Neural progenitor cell (in vitro differentiated cells): ENCODE measurements at regions not wholly inside any gene's neighbourhood (a gene's known extent, or its start where the extent isn't known, plus 50 kb on each side); places are given as distances from the start of the nearest gene placed in this dataset.

ENCODE experiments used
- DNase-seq: peaks from one replicate; pipeline ENCODE4 v3.0.0-alpha.2; 2016; ENCODE audit warnings: low spot score
- H2AFZ ChIP-seq: fragments of 200-600 bp; sonication (generic); replicated peaks from 2 replicates; pipeline ENCODE4 v1.6.1; 2016; ENCODE audit warnings: antibody characterized with exemption
- H3F3A ChIP-seq: fragments of 200-600 bp; sonication (generic); 2 replicates; pipeline ENCODE4 v1.6.1; 2016; ENCODE audit warnings: antibody characterized with exemption, low read depth
- H3K27ac ChIP-seq: fragments of 200-600 bp; sonication (generic); 2 replicates; pipeline ENCODE4 v1.5.1; 2016; ENCODE audit warnings: mild to moderate bottlenecking
- H3K27me3 ChIP-seq: fragments of 200-600 bp; sonication (generic); 2 replicates; pipeline ENCODE4 v1.6.1; 2016; ENCODE audit warnings: mild to moderate bottlenecking, moderate library complexity
- H3K36me3 ChIP-seq: fragments of 200-600 bp; sonication (generic); 2 replicates; pipeline ENCODE4 v1.5.1; 2016
- H3K4me1 ChIP-seq: fragments of 200-600 bp; sonication (generic); 2 replicates; pipeline ENCODE4 v1.6.1; 2016; ENCODE audit warnings: mixed run types
- H3K4me2 ChIP-seq: fragments of 200-600 bp; sonication (generic); 2 replicates; pipeline ENCODE4 v1.6.1; 2016
- H3K4me3 ChIP-seq: fragments of 200-600 bp; sonication (generic); 2 replicates; pipeline ENCODE4 v1.5.1; 2016
- H3K79me2 ChIP-seq: fragments of 200-600 bp; sonication (generic); 2 replicates; pipeline ENCODE4 v1.6.1; 2016; ENCODE audit warnings: low read depth
- H3K9ac ChIP-seq: fragments of 200-600 bp; sonication (generic); 2 replicates; pipeline ENCODE4 v1.6.1; 2016
- H3K9me3 ChIP-seq: fragments of 200-600 bp; sonication (generic); 2 replicates; pipeline ENCODE4 v1.5.1; 2016; ENCODE audit warnings: low read depth
- H4K20me1 ChIP-seq: fragments of 200-600 bp; sonication (generic); 2 replicates; pipeline ENCODE4 v1.6.1; 2016; ENCODE audit warnings: low read depth
- H3K27ac Mint-ChIP-seq: 3 replicates; pipeline ENCODE4 v1.8.0; 2021; ENCODE audit warnings: mixed read lengths
- H3K27me3 Mint-ChIP-seq: 2 replicates; pipeline ENCODE4 v1.8.0; 2022; ENCODE audit warnings: low read depth, mild to moderate bottlenecking, inconsistent platforms, moderate library complexity, mixed read lengths; ENCODE audit not compliant: insufficient read depth
- H3K36me3 Mint-ChIP-seq: 3 replicates; pipeline ENCODE4 v1.8.0; 2021; ENCODE audit warnings: mixed read lengths
- H3K4me1 Mint-ChIP-seq: 3 replicates; pipeline ENCODE4 v1.8.0; 2021; ENCODE audit warnings: mixed read lengths
- H3K4me3 Mint-ChIP-seq: 3 replicates; pipeline ENCODE4 v1.8.0; 2021; ENCODE audit warnings: mild to moderate bottlenecking, moderate library complexity, mixed read lengths
- H3K9me3 Mint-ChIP-seq: 3 replicates; pipeline ENCODE4 v1.8.0; 2020; ENCODE audit warnings: mixed read lengths
- EZH2 ChIP-seq: fragments of 200-600 bp; sonication (generic); IDR thresholded peaks from 2 replicates; pipeline ENCODE4 v1.6.1; 2017; ENCODE audit warnings: antibody characterized with exemption, mild to moderate bottlenecking, moderate library complexity
- EZH2phosphoT487 ChIP-seq: fragments of 200-600 bp; sonication (generic); IDR thresholded peaks from 2 replicates; pipeline ENCODE4 v1.6.1; 2017; ENCODE audit warnings: antibody characterized with exemption
- TF ChIP-seq, protein P1 (sequence below): fragments of 200-600 bp; sonication (generic); IDR thresholded peaks from 2 replicates; pipeline ENCODE4 v1.5.1; 2017; ENCODE audit warnings: antibody characterized with exemption, mild to moderate bottlenecking

DNA sequence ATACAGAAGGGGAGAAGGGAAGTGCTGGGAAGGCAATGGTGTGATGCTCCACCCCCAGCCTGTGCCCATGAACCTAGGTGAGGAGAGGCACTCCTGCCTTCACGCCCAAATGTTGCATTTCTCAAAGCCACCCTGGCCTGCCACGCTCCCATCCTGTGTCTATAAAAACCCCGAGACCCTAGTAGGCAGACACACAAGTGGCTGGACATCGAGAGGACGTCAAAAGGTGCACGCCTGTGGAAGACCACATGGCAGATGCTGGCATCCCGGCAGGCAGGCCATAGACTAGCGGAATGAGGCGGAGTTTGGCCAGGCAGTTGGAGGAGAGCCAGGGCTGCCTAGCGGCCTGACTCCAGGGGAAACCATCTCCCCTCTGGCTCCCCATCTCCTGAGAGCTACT is 1168.5 kb upstream of the ADGRL2 start:
- no peaks in the 10 kb centered on the region for H3K9me3 ChIP-seq
- no peaks in the 10 kb centered on the region for H3K27me3 Mint-ChIP-seq
- no peaks in the 10 kb centered on the region for H4K20me1 ChIP-seq
- no peaks in the 10 kb centered on the region for H3K36me3 ChIP-seq
- no peak overlapping the region for H2AFZ ChIP-seq
- TF ChIP-seq EZH2 (no peak), EZH2phosphoT487 (no peak)
- TF ChIP-seq, protein P1, sequence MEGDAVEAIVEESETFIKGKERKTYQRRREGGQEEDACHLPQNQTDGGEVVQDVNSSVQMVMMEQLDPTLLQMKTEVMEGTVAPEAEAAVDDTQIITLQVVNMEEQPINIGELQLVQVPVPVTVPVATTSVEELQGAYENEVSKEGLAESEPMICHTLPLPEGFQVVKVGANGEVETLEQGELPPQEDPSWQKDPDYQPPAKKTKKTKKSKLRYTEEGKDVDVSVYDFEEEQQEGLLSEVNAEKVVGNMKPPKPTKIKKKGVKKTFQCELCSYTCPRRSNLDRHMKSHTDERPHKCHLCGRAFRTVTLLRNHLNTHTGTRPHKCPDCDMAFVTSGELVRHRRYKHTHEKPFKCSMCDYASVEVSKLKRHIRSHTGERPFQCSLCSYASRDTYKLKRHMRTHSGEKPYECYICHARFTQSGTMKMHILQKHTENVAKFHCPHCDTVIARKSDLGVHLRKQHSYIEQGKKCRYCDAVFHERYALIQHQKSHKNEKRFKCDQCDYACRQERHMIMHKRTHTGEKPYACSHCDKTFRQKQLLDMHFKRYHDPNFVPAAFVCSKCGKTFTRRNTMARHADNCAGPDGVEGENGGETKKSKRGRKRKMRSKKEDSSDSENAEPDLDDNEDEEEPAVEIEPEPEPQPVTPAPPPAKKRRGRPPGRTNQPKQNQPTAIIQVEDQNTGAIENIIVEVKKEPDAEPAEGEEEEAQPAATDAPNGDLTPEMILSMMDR, result no peak
- no peaks in the 10 kb centered on the region for H3F3A ChIP-seq
- no peaks in the 10 kb centered on the region for H3K9me3 Mint-ChIP-seq
- peaks cover 3% of the 10 kb centered on the region for H3K4me1 Mint-ChIP-seq
- H3K27me3 ChIP-seq, result no peaks in the 10 kb centered on the region
- no peak overlapping the region for H3K4me2 ChIP-seq
- H3K4me3 ChIP-seq, result no peak overlapping the region
- no peak overlapping the region for H3K9ac ChIP-seq
- no peak overlapping the region for H3K27ac ChIP-seq
- no peak overlapping the region for H3K4me3 Mint-ChIP-seq
- no peak for DNase-seq
- H3K4me1 ChIP-seq, result no peaks in the 10 kb centered on the region
- no peak overlapping the region for H3K27ac Mint-ChIP-seq
- H3K79me2 ChIP-seq, result no peaks in the 10 kb centered on the region
- H3K36me3 Mint-ChIP-seq, result no peaks in the 10 kb centered on the region

DNA sequence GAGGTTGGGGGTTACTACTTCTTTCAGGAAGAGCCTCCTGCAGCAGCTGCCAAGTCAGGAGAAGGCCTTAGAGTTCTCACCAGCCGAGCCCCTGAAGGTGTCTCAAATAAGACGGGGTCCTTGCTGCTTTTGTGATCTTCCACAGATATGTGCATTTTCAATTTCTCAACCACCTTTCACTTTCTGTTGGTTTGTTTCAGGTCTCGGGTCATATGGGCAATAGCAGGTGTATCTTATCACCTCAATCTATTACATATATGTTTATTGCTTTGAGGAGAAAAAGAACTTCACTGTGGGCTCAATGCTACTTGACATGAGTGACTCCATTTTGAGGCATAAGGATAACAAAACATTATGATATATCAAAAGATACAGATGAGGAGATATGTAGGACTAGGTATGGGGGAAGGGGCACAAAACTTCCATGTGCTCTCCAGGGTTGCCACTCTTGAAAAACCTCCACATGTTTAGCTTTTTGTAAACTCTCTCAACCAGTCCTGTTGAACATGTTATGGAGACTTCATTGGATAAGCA is 1171.4 kb upstream of the ADGRL2 start:
- Mint-ChIP-seq H3K4me1 (peaks cover 3% of the 10 kb centered on the region), H3K9me3 (no peaks in the 10 kb centered on the region), H3K27ac (no peak overlapping the region), H3K27me3 (no peaks in the 10 kb centered on the region), H3K36me3 (no peaks in the 10 kb centered on the region), H3K4me3 (no peak overlapping the region)
- Histone ChIP-seq H3K27me3 (no peaks in the 10 kb centered on the region), H3K4me1 (no peaks in the 10 kb centered on the region), H3K9me3 (no peaks in the 10 kb centered on the region), H3K4me3 (no peak overlapping the region), H3K4me2 (no peak overlapping the region), H3K36me3 (no peaks in the 10 kb centered on the region), H4K20me1 (no peaks in the 10 kb centered on the region), H3K27ac (no peak overlapping the region), H3F3A (no peaks in the 10 kb centered on the region), H3K9ac (no peak overlapping the region), H2AFZ (no peak overlapping the region), H3K79me2 (no peaks in the 10 kb centered on the region)
- no peak for TF ChIP-seq EZH2
- TF ChIP-seq EZH2phosphoT487, result no peak
- TF ChIP-seq, protein P1, result no peak
- no peak for DNase-seq

DNA sequence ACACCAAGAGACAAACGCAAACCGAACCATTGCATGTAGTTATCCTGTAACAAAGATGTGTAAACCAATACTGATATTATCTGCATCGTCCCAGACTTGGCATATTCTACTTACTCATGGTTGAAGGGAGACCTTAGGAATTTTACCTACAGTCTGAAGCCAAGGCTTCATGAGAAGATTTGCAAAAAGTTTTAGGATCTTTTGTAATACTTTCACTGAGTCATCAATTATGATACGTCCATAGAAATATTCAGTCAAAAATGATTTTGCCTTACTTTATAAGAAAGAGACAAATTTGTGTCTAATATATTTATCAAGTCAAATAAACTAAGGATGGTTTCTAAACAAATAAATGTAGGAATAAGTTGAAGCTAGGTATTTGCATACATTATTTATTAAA is 1176.1 kb upstream of the ADGRL2 start:
- Mint-ChIP-seq H3K9me3 (peaks cover 8% of the 10 kb centered on the region), H3K27me3 (no peaks in the 10 kb centered on the region), H3K4me1 (no peaks in the 10 kb centered on the region), H3K4me3 (no peak overlapping the region), H3K27ac (no peak overlapping the region), H3K36me3 (no peaks in the 10 kb centered on the region)
- H3K79me2 ChIP-seq, result no peaks in the 10 kb centered on the region
- H3K4me2 ChIP-seq, result no peak overlapping the region
- H3K4me1 ChIP-seq, result no peaks in the 10 kb centered on the region
- no peaks in the 10 kb centered on the region for H4K20me1 ChIP-seq
- H3K9me3 ChIP-seq, result no peaks in the 10 kb centered on the region
- TF ChIP-seq EZH2phosphoT487, result no peak
- no peak for TF ChIP-seq EZH2
- H3K9ac ChIP-seq, result no peak overlapping the region
- no peaks in the 10 kb centered on the region for H3K36me3 ChIP-seq
- H3K4me3 ChIP-seq, result no peak overlapping the region
- H2AFZ ChIP-seq, result no peak overlapping the region
- H3F3A ChIP-seq, result no peaks in the 10 kb centered on the region
- H3K27me3 ChIP-seq, result no peaks in the 10 kb centered on the region
- no peak overlapping the region for H3K27ac ChIP-seq
- no peak for DNase-seq

DNA sequence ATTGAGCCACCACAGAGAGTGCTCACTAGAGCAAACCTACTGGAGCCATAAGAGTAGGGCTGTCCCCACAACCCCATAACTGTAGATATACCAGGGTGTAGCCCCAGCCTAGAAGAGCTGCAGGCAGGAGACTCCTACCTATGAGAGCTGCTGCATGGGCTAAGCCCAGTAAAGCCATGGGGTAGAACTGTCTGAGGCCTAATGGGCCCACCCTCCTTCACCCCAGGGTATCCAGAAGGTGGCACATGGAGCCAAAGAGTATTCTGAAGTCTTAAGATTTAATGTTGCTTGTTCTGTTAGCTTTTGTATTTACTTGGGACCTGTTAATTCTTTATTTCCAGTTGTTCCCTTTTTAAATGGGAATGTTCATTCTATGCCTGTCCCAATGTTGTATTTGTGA is 1193.7 kb upstream of the ADGRL2 start:
- H3K4me3 Mint-ChIP-seq, result no peak overlapping the region
- TF ChIP-seq EZH2phosphoT487, result no peak
- no peak for TF ChIP-seq EZH2
- TF ChIP-seq, protein P1, result no peak
- Histone ChIP-seq H3K4me1 (no peaks in the 10 kb centered on the region), H3K4me3 (no peak overlapping the region), H3K27ac (no peak overlapping the region), H3K4me2 (no peak overlapping the region), H3K9me3 (no peaks in the 10 kb centered on the region), H3K27me3 (no peaks in the 10 kb centered on the region), H4K20me1 (no peaks in the 10 kb centered on the region), H2AFZ (no peak overlapping the region), H3K79me2 (no peaks in the 10 kb centered on the region), H3K36me3 (no peaks in the 10 kb centered on the region), H3F3A (no peaks in the 10 kb centered on the region), H3K9ac (no peak overlapping the region)
- H3K36me3 Mint-ChIP-seq, result no peaks in the 10 kb centered on the region
- peaks cover 1% of the 10 kb centered on the region for H3K27me3 Mint-ChIP-seq
- H3K4me1 Mint-ChIP-seq, result no peaks in the 10 kb centered on the region
- DNase-seq, result no peak
- H3K9me3 Mint-ChIP-seq, result peaks cover 6% of the 10 kb centered on the region
- H3K27ac Mint-ChIP-seq, result no peak overlapping the region
